GM12873 (cell line): ENCODE measurements at regions not wholly inside any gene's neighbourhood (a gene's known extent, or its start where the extent isn't known, plus 50 kb on each side); places are given as distances from the start of the nearest gene placed in this dataset.
A peak's percentile ranks its signal among the peaks of the same experiment; 100 is the strongest.

Experiments
- CTCF ChIP-seq: IDR thresholded peaks from 2 replicates; pipeline ENCODE4 v1.5.1; 2012; ENCODE audit warnings: low read depth, mild to moderate bottlenecking, moderate library complexity, low read length, control low read depth; ENCODE audit not compliant: insufficient read depth; ENCODE audit errors: missing control alignments

GRCh38 chr11:16613512-16614381, 124.7 kb upstream of the C11orf58 start:
- TF ChIP-seq CTCF: peak; percentile 92

GRCh38 chr11:16613262-16613511, 125.3 kb upstream of the C11orf58 start:
- no peak for TF ChIP-seq CTCF

- TF ChIP-seq CTCF: no peak
Observed at GRCh38 chr11:16612566-16613261, 125.7 kb upstream of the C11orf58 start.

GRCh38 chr11:16611926-16612565, 126.4 kb upstream of the C11orf58 start:
- no peak for TF ChIP-seq CTCF

- no peak for TF ChIP-seq CTCF
Observed at GRCh38 chr11:16611401-16611921, 127.0 kb upstream of the C11orf58 start.

- TF ChIP-seq CTCF: no peak
Observed at GRCh38 chr11:16610738-16611388, 127.6 kb upstream of the C11orf58 start.
